ENCODE measurements at regions not wholly inside any gene's neighbourhood (a gene's known extent, or its start where the extent isn't known, plus 50 kb on each side); places are given as distances from the start of the nearest gene placed in this dataset.

DNA sequence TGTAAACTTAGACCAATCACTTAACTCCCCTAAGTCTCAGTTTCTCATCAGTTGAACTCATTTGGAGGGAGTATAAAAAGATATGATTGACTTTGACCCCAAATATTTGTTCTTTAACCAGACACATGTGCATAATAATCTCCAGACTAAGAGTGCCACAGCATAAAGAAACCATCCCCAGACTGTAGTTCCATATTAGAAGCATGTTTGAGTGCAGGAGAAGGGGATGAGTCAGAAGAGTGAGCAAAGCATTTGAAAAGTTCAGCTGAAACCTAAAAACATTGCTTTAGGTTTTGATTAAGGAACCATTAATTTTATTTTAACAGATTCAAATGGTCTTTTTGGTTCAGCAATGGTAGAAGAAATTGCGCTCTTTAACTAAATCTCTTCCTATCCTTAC lies 654.8 kb downstream of the UTRN start (continued):
- TF ChIP-seq SUZ12 (IDR thresholded peaks at IDR 0.05; ENCODE audit: low read length) (no peak), CREB1 (IDR thresholded peaks at IDR 0.05) (no peak), RFX5 (IDR thresholded peaks at IDR 0.05; ENCODE audit: borderline replicate concordance, low read depth, low read length) (no peak), ASH2L (IDR thresholded peaks at IDR 0.05; ENCODE audit: low read length) (no peak), CEBPB (IDR thresholded peaks at IDR 0.05; ENCODE audit: low read depth, low read length) (no peak)
- TF ChIP-seq, protein P1, sequence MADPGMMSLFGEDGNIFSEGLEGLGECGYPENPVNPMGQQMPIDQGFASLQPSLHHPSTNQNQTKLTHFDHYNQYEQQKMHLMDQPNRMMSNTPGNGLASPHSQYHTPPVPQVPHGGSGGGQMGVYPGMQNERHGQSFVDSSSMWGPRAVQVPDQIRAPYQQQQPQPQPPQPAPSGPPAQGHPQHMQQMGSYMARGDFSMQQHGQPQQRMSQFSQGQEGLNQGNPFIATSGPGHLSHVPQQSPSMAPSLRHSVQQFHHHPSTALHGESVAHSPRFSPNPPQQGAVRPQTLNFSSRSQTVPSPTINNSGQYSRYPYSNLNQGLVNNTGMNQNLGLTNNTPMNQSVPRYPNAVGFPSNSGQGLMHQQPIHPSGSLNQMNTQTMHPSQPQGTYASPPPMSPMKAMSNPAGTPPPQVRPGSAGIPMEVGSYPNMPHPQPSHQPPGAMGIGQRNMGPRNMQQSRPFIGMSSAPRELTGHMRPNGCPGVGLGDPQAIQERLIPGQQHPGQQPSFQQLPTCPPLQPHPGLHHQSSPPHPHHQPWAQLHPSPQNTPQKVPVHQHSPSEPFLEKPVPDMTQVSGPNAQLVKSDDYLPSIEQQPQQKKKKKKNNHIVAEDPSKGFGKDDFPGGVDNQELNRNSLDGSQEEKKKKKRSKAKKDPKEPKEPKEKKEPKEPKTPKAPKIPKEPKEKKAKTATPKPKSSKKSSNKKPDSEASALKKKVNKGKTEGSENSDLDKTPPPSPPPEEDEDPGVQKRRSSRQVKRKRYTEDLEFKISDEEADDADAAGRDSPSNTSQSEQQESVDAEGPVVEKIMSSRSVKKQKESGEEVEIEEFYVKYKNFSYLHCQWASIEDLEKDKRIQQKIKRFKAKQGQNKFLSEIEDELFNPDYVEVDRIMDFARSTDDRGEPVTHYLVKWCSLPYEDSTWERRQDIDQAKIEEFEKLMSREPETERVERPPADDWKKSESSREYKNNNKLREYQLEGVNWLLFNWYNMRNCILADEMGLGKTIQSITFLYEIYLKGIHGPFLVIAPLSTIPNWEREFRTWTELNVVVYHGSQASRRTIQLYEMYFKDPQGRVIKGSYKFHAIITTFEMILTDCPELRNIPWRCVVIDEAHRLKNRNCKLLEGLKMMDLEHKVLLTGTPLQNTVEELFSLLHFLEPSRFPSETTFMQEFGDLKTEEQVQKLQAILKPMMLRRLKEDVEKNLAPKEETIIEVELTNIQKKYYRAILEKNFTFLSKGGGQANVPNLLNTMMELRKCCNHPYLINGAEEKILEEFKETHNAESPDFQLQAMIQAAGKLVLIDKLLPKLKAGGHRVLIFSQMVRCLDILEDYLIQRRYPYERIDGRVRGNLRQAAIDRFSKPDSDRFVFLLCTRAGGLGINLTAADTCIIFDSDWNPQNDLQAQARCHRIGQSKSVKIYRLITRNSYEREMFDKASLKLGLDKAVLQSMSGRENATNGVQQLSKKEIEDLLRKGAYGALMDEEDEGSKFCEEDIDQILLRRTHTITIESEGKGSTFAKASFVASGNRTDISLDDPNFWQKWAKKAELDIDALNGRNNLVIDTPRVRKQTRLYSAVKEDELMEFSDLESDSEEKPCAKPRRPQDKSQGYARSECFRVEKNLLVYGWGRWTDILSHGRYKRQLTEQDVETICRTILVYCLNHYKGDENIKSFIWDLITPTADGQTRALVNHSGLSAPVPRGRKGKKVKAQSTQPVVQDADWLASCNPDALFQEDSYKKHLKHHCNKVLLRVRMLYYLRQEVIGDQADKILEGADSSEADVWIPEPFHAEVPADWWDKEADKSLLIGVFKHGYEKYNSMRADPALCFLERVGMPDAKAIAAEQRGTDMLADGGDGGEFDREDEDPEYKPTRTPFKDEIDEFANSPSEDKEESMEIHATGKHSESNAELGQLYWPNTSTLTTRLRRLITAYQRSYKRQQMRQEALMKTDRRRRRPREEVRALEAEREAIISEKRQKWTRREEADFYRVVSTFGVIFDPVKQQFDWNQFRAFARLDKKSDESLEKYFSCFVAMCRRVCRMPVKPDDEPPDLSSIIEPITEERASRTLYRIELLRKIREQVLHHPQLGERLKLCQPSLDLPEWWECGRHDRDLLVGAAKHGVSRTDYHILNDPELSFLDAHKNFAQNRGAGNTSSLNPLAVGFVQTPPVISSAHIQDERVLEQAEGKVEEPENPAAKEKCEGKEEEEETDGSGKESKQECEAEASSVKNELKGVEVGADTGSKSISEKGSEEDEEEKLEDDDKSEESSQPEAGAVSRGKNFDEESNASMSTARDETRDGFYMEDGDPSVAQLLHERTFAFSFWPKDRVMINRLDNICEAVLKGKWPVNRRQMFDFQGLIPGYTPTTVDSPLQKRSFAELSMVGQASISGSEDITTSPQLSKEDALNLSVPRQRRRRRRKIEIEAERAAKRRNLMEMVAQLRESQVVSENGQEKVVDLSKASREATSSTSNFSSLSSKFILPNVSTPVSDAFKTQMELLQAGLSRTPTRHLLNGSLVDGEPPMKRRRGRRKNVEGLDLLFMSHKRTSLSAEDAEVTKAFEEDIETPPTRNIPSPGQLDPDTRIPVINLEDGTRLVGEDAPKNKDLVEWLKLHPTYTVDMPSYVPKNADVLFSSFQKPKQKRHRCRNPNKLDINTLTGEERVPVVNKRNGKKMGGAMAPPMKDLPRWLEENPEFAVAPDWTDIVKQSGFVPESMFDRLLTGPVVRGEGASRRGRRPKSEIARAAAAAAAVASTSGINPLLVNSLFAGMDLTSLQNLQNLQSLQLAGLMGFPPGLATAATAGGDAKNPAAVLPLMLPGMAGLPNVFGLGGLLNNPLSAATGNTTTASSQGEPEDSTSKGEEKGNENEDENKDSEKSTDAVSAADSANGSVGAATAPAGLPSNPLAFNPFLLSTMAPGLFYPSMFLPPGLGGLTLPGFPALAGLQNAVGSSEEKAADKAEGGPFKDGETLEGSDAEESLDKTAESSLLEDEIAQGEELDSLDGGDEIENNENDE (IDR thresholded peaks at IDR 0.05; ENCODE audit: insufficient replicate concordance, low read length) = no peak

Data from H1 (cell line).